IMR-90 (cell line): ENCODE measurements at regions not wholly inside any gene's neighbourhood (a gene's known extent, or its start where the extent isn't known, plus 50 kb on each side); places are given as distances from the start of the nearest gene placed in this dataset.

ENCODE experiments used
- ATAC-seq: fragments of 200-7000 bp; cut with Tn5 transposase; 2 replicates; pipeline ENCODE4 v1.9.1; 2020; ENCODE audit warnings: low read depth, mild to moderate bottlenecking, moderate library complexity
- BruUV-seq: library from RNA; stranded (reverse); fragments of 400-500 nt; replicated peaks from 2 replicates; lab custom pipeline; 2021; lab: Mats Ljungman, UMichigan
- CTCF ChIA-PET: fragments of 300-600 bp; formaldehyde crosslinking; extraction: SDS; loops from one replicate; lab custom pipeline; 2021; ENCODE audit warnings: antibody characterized with exemption; lab: Yijun Ruan, JAX
- POLR2A ChIA-PET: fragments of 300-600 bp; sonication (Branson Sonifier 250); formaldehyde crosslinking; loops from one replicate; lab custom pipeline; 2022; ENCODE audit warnings: antibody characterized with exemption; ENCODE audit not compliant: unreplicated experiment; lab: Charles Lee
- DNase-seq: peaks from one replicate; pipeline ENCODE4 v3.0.0; 2013
- H2AFZ ChIP-seq: replicated peaks from 2 replicates; pipeline ENCODE3; 2013; ENCODE audit warnings: low read length, mild to moderate bottlenecking; ENCODE audit not compliant: poor library complexity
- H2AK5ac ChIP-seq: 2 replicates; pipeline ENCODE4 v1.6.1; 2013; ENCODE audit warnings: low read depth, low read length, inconsistent platforms
- H2AK9ac ChIP-seq: replicated peaks from 2 replicates; pipeline ENCODE3; 2013; ENCODE audit warnings: mild to moderate bottlenecking, low read depth, low read length, moderate library complexity; ENCODE audit not compliant: poor library complexity
- H2BK120ac ChIP-seq: 2 replicates; pipeline ENCODE4 v1.6.1; 2013; ENCODE audit warnings: low read depth, low read length, inconsistent platforms
- H2BK15ac ChIP-seq: 3 replicates; pipeline ENCODE4 v1.6.1; 2013; ENCODE audit warnings: low read depth, low read length, inconsistent platforms
- H2BK20ac ChIP-seq: 2 replicates; pipeline ENCODE4 v1.6.1; 2013; ENCODE audit warnings: low read depth, mild to moderate bottlenecking, inconsistent platforms, low read length, moderate library complexity
- H2BK5ac ChIP-seq: 2 replicates; pipeline ENCODE4 v1.6.1; 2013; ENCODE audit warnings: mild to moderate bottlenecking, low read depth, low read length, inconsistent platforms; ENCODE audit not compliant: poor library complexity, severe bottlenecking
- H3K14ac ChIP-seq: replicated peaks from 2 replicates; pipeline ENCODE4 v1.6.1; 2013; ENCODE audit warnings: low read depth, low read length, inconsistent platforms
- H3K18ac ChIP-seq: 2 replicates; pipeline ENCODE4 v1.6.1; 2013; ENCODE audit warnings: low read depth, low read length, control low read depth
- H3K23ac ChIP-seq: 2 replicates; pipeline ENCODE4 v1.6.1; 2013; ENCODE audit warnings: low read depth, low read length, inconsistent platforms
- H3K27ac ChIP-seq: 2 replicates; pipeline ENCODE4 v1.5.1; 2013; ENCODE audit warnings: mild to moderate bottlenecking, control low read depth, low read length; ENCODE audit not compliant: insufficient read depth
- H3K27me3 ChIP-seq: 2 replicates; pipeline ENCODE4 v1.6.1; 2013; ENCODE audit warnings: low read length; ENCODE audit not compliant: control insufficient read depth, insufficient read depth
- H3K36me3 ChIP-seq: 2 replicates; pipeline ENCODE4 v1.6.1; 2013; ENCODE audit warnings: low read length, mixed read lengths; ENCODE audit not compliant: control insufficient read depth, insufficient read depth
- H3K4ac ChIP-seq: 2 replicates; pipeline ENCODE4 v1.6.1; 2013; ENCODE audit warnings: low read depth, low read length, inconsistent platforms
- H3K4me1 ChIP-seq: 2 replicates; pipeline ENCODE4 v1.6.1; 2013; ENCODE audit warnings: low read length, mixed read lengths; ENCODE audit not compliant: control insufficient read depth, insufficient read depth
- H3K4me2 ChIP-seq: 2 replicates; pipeline ENCODE4 v1.6.1; 2013; ENCODE audit warnings: low read depth, mild to moderate bottlenecking, control low read depth, low read length, moderate library complexity
- H3K4me3 ChIP-seq: 2 replicates; pipeline ENCODE4 v1.5.1; 2013; ENCODE audit warnings: low read depth, mild to moderate bottlenecking, control low read depth, low read length, moderate library complexity; ENCODE audit not compliant: insufficient read depth
- H3K56ac ChIP-seq: 2 replicates; pipeline ENCODE4 v1.6.1; 2013; ENCODE audit warnings: low read length, inconsistent platforms; ENCODE audit not compliant: insufficient read depth; ENCODE audit errors: extremely low read depth
- H3K79me1 ChIP-seq, 2 experiments: 2 replicates each; pipeline ENCODE4 v1.6.1; 2013; ENCODE audit warnings: low read length in 2 of 2, inconsistent platforms in 1 of 2, low read depth in 1 of 2
- H3K9ac ChIP-seq: 2 replicates; pipeline ENCODE4 v1.6.1; 2013; ENCODE audit warnings: low read depth, low read length, control low read depth
- H3K9me1 ChIP-seq: 2 replicates; pipeline ENCODE4 v1.6.1; 2013; ENCODE audit warnings: low read length, inconsistent platforms; ENCODE audit not compliant: insufficient read depth
- H3K9me3 ChIP-seq: 2 replicates; pipeline ENCODE4 v1.6.1; 2013; ENCODE audit warnings: low read length; ENCODE audit not compliant: control insufficient read depth, insufficient read depth
- H4K20me1 ChIP-seq: 2 replicates; pipeline ENCODE4 v1.6.1; 2013; ENCODE audit warnings: low read length, inconsistent platforms; ENCODE audit not compliant: insufficient read depth
- H4K5ac ChIP-seq: 2 replicates; pipeline ENCODE4 v1.6.1; 2013; ENCODE audit warnings: mild to moderate bottlenecking, low read depth, low read length, control low read depth
- H4K8ac ChIP-seq, 2 experiments: 2 replicates each; pipeline ENCODE4 v1.6.1; 2013; ENCODE audit warnings: low read depth in 2 of 2, low read length in 2 of 2, control low read depth in 1 of 2, inconsistent platforms in 1 of 2
- H4K91ac ChIP-seq: 2 replicates; pipeline ENCODE4 v1.6.1; 2013; ENCODE audit warnings: low read depth, low read length, inconsistent platforms; ENCODE audit not compliant: insufficient read depth
- CEBPB ChIP-seq: IDR thresholded peaks from 2 replicates; pipeline ENCODE4 v1.6.1; 2012; ENCODE audit warnings: low read depth, low read length, improper control_type of control experiment
- CHD1 ChIP-seq: IDR thresholded peaks from 2 replicates; pipeline ENCODE4 v1.6.1; 2012; ENCODE audit warnings: low read depth, low read length, improper control_type of control experiment
- FOS ChIP-seq: fragments of 150-350 bp; IDR thresholded peaks from 2 replicates; pipeline ENCODE4 v1.6.1; 2016; ENCODE audit warnings: low read depth, low read length
- MAFK ChIP-seq: IDR thresholded peaks from 2 replicates; pipeline ENCODE4 v1.6.1; 2012; ENCODE audit warnings: low read depth, low read length, improper control_type of control experiment
- MXI1 ChIP-seq: IDR thresholded peaks from 2 replicates; pipeline ENCODE4 v1.6.1; 2012; ENCODE audit warnings: low read depth, mild to moderate bottlenecking, low read length, moderate library complexity, borderline replicate concordance
- NFE2L2 ChIP-seq: fragments of 150-350 bp; IDR thresholded peaks from 2 replicates; pipeline ENCODE4 v1.6.1; 2016; ENCODE audit warnings: low read depth, mild to moderate bottlenecking, low read length
- POLR2A ChIP-seq: IDR thresholded peaks from 2 replicates; pipeline ENCODE4 v1.6.1; 2012; ENCODE audit warnings: mild to moderate bottlenecking, low read depth, low read length
- RAD21 ChIP-seq: IDR thresholded peaks from 2 replicates; pipeline ENCODE4 v1.6.1; 2012; ENCODE audit warnings: low read length, improper control_type of control experiment
- RCOR1 ChIP-seq: IDR thresholded peaks from 2 replicates; pipeline ENCODE4 v1.6.1; 2012; ENCODE audit warnings: mild to moderate bottlenecking, low read length, improper control_type of control experiment; ENCODE audit not compliant: insufficient replicate concordance
- SMC3 ChIP-seq: fragments of 150-350 bp; IDR thresholded peaks from 2 replicates; pipeline ENCODE4 v1.6.1; 2016; ENCODE audit warnings: low read depth, mild to moderate bottlenecking, antibody characterized with exemption, low read length, moderate library complexity
- dilution Hi-C: fragments of 300-500 bp; cut with HindIII; formaldehyde crosslinking; loops from one replicate; pipeline ENCODE4 v1.14.3; 2018; ENCODE audit warnings: low sequenced_read_pairs; ENCODE audit not compliant: unreplicated experiment
- in situ Hi-C: fragments of 300-500 bp; cut with MboI; formaldehyde crosslinking; loops from 3 replicates; pipeline ENCODE4 v1.14.3; 2019; ENCODE audit warnings: low sequenced_read_pairs, inconsistent platforms, mixed read lengths
- intact Hi-C: fragments of 100-400 bp; cut with micrococcal nuclease; formaldehyde crosslinking; loops from 2 replicates; pipeline ENCODE4 v1.10.0; 2022

DNA sequence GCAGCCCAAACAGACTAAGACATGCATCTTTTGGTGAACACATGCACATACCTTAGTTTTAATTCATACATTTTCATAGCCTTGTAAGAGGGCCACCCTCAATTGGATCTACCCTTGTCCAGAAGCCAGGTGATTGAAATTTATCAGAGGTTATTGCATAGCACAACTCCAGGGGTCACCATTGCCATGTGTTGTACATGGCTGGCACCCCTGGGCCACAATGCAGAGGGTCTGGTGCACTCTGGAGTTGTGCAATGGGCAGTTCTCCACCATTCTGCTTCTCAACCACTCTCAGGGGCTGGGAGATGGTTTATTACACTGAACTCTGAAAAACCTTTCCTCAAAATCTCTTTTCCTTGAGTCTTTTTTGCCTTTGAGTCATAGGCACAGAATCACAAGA is 184.4 kb upstream of the CXorf66 start:
- BruUV-seq, result no TSS peak
- DNase-seq (no peak), ATAC-seq (no peak)
- no peak overlapping the region for H2BK120ac ChIP-seq
- H3K9me1 ChIP-seq, result no peaks in the 10 kb centered on the region
- H3K18ac ChIP-seq, result no peak overlapping the region
- H3K56ac ChIP-seq, result no peak overlapping the region
- H3K4me3 ChIP-seq, result no peak overlapping the region
- no peak overlapping the region for H3K23ac ChIP-seq
- dilution Hi-C loops, result no loop called here
- in situ Hi-C loops, result no loop called here
- H2BK5ac ChIP-seq, result no peak overlapping the region
- H2BK15ac ChIP-seq, result no peak overlapping the region
- H3K9me3 ChIP-seq, result no peaks in the 10 kb centered on the region
- intact Hi-C loops, result no loop called here
- TF ChIP-seq MXI1 (no peak), CEBPB (no peak), RCOR1 (no peak), MAFK (no peak), NFE2L2 (no peak), SMC3 (no peak), RAD21 (no peak; the same call in 1 of the 2 replicates), FOS (no peak), POLR2A (no peak), CHD1 (no peak)
- no peak overlapping the region for H4K8ac ChIP-seq
- H3K4me1 ChIP-seq, result no peaks in the 10 kb centered on the region
- no peak overlapping the region for H3K27ac ChIP-seq
- no peaks in the 10 kb centered on the region for H3K27me3 ChIP-seq
- no peak overlapping the region for H2AK9ac ChIP-seq
- H3K9ac ChIP-seq, result no peak overlapping the region
- H3K4ac ChIP-seq, result no peak overlapping the region
- no peaks in the 10 kb centered on the region for H3K79me1 ChIP-seq
- no peak overlapping the region for H4K91ac ChIP-seq
- no peaks in the 10 kb centered on the region for H4K20me1 ChIP-seq
- H3K14ac ChIP-seq, result no peak overlapping the region
- no peak overlapping the region for H2AK5ac ChIP-seq
- ChIA-PET POLR2A (no interaction called here), CTCF (interaction anchor here (0.5 to 0.7 kb wide), 3 partner anchors 27 to 1243 kb away, joined by 3 to 7 read pairs (median 4); no protein-coding TSS in a partner anchor)
- no peak overlapping the region for H2AFZ ChIP-seq
- no peak overlapping the region for H4K5ac ChIP-seq
- no peaks in the 10 kb centered on the region for H3K36me3 ChIP-seq
- H2BK20ac ChIP-seq, result no peak overlapping the region
- H3K4me2 ChIP-seq, result no peak overlapping the region
